T1000 (cell line): ENCODE measurements at regions not wholly inside any gene's neighbourhood (a gene's known extent, or its start where the extent isn't known, plus 50 kb on each side); places are given as distances from the start of the nearest gene placed in this dataset.

ENCODE experiments used
- DNase-seq: peaks from one replicate; lab custom pipeline; 2025; ENCODE audit warnings: mixed read lengths; lab: John Stamatoyannopoulos, UW

- no peak for DNase-seq
Measured at GRCh38 chr12:94712815-94713515, 62.6 kb upstream of the TMCC3 start.

GRCh38 chr12:94710933-94711332 is 60.6 kb upstream of the TMCC3 start:
- no peak for DNase-seq

GRCh38 chr12:94707892-94708291 is 57.5 kb upstream of the TMCC3 start:
- DNase-seq = no peak

GRCh38 chr12:94707036-94707435 is 56.7 kb upstream of the TMCC3 start:
- DNase-seq = no peak

- no peak for DNase-seq
Measured at GRCh38 chr12:94706250-94706661, 55.9 kb upstream of the TMCC3 start.

GRCh38 chr12:94705676-94706075 is 55.3 kb upstream of the TMCC3 start:
- DNase-seq = no peak

GRCh38 chr12:94704452-94705306 is 54.3 kb upstream of the TMCC3 start:
- DNase-seq = peak; percentile 38

GRCh38 chr12:94702696-94703095 is 52.3 kb upstream of the TMCC3 start:
- DNase-seq = no peak

- no peak for DNase-seq
Measured at GRCh38 chr12:94701711-94702110, 51.4 kb upstream of the TMCC3 start.

- DNase-seq = no peak
Measured at GRCh38 chr12:94700662-94701061, 50.3 kb upstream of the TMCC3 start.
